GM12878 (cell line): ENCODE measurements at regions not wholly inside any gene's neighbourhood (a gene's known extent, or its start where the extent isn't known, plus 50 kb on each side); places are given as distances from the start of the nearest gene placed in this dataset.

ENCODE experiments used
- ATAC-seq: fragments of 200-7000 bp; cut with Tn5 transposase; 3 replicates; pipeline ENCODE4 v1.9.1; 2020; ENCODE audit warnings: mild to moderate bottlenecking, moderate library complexity
- BruUV-seq: library from RNA; stranded (reverse); fragments of 400-500 nt; replicated peaks from 2 replicates; lab custom pipeline; 2021; lab: Mats Ljungman, UMichigan
- CTCF ChIA-PET: fragments of 300-600 bp; sonication (Branson Sonifier 250); formaldehyde crosslinking; extraction: SDS; loops from one replicate; lab custom pipeline; 2021; ENCODE audit warnings: inconsistent platforms; lab: Yijun Ruan, JAX
- POLR2A ChIA-PET: fragments of 350-600 bp; formaldehyde crosslinking; extraction: SDS; loops from one replicate; lab custom pipeline; 2021; ENCODE audit warnings: inconsistent platforms; lab: Charles Lee
- RAD21 ChIA-PET: fragments of 300-600 bp; sonication (Branson Sonifier 250); formaldehyde crosslinking; loops from one replicate; lab custom pipeline; 2023; ENCODE audit warnings: antibody characterized with exemption; ENCODE audit not compliant: unreplicated experiment; lab: Charles Lee
- SMC1A ChIA-PET: fragments of 300-600 bp; sonication (Branson Sonifier 250); formaldehyde crosslinking; loops from one replicate; lab custom pipeline; 2023; ENCODE audit not compliant: unreplicated experiment, uncharacterized antibody; lab: Charles Lee
- DNase-seq: peaks from one replicate; pipeline ENCODE4 v3.0.0-alpha.2; 2011; ENCODE audit warnings: low read depth, low spot score
- FAIRE-seq: peaks from 3 replicates; lab custom pipeline; 2011; peaks lifted over from hg19 to GRCh38; lab: Jason Lieb, UNC
- H2AFZ ChIP-seq: 2 replicates; pipeline ENCODE4 v1.6.0; 2011; ENCODE audit warnings: low read depth, low read length, control low read depth; ENCODE audit not compliant: control insufficient read depth
- H3K27ac ChIP-seq: 2 replicates; pipeline ENCODE4 v1.5.1; 2011; ENCODE audit warnings: control low read depth; ENCODE audit not compliant: control insufficient read depth, insufficient read depth
- H3K27me3 ChIP-seq, 2 experiments: replicated peaks in 1 of 2; 2 replicates each; pipeline versions ENCODE4 v1.6.0 to v1.6.1; 2011; ENCODE audit warnings: low read length in 1 of 2; ENCODE audit not compliant: control insufficient read depth in 2 of 2, insufficient read depth in 2 of 2
- H3K36me3 ChIP-seq, 2 experiments: 2 replicates each; pipeline ENCODE4 v1.5.1; 2011; ENCODE audit warnings: low read length in 1 of 2; ENCODE audit not compliant: control insufficient read depth in 2 of 2, insufficient read depth in 2 of 2
- H3K4me1 ChIP-seq: 2 replicates; pipeline ENCODE4 v1.6.1; 2011; ENCODE audit warnings: mild to moderate bottlenecking, low read length, moderate library complexity, mixed read lengths; ENCODE audit not compliant: control insufficient read depth, insufficient read depth
- H3K4me2 ChIP-seq: 2 replicates; pipeline ENCODE4 v1.6.0; 2011; ENCODE audit warnings: control low read depth; ENCODE audit not compliant: control insufficient read depth, insufficient read depth
- H3K4me3 ChIP-seq: fragments of 200-600 bp; sonication (generic); 2 replicates; pipeline ENCODE4 v1.5.1; 2016
- H3K79me2 ChIP-seq: 2 replicates; pipeline ENCODE4 v1.6.0; 2011; ENCODE audit warnings: low read length; ENCODE audit not compliant: control insufficient read depth, insufficient read depth
- H3K9ac ChIP-seq: 2 replicates; pipeline ENCODE4 v1.8.0; 2011; ENCODE audit warnings: low read length, control low read depth, mixed read lengths; ENCODE audit not compliant: control insufficient read depth, insufficient read depth
- H3K9me3 ChIP-seq: replicated peaks from 3 replicates; pipeline ENCODE4 v1.5.1; 2011; ENCODE audit warnings: mild to moderate bottlenecking, low read length; ENCODE audit not compliant: control insufficient read depth, insufficient read depth
- H4K20me1 ChIP-seq: 2 replicates; pipeline ENCODE4 v1.6.0; 2011; ENCODE audit not compliant: control insufficient read depth, insufficient read depth
- ASH2L ChIP-seq: fragments of 300-600, 200-600 bp; sonication (generic); IDR thresholded peaks from 2 replicates; pipeline ENCODE4 v1.6.1; 2017; ENCODE audit warnings: low read depth, mild to moderate bottlenecking, borderline replicate concordance
- BRCA1 ChIP-seq: IDR thresholded peaks from 2 replicates; pipeline ENCODE4 v1.6.1; 2011; ENCODE audit warnings: low read depth, low read length, improper control_type of control experiment
- EP300 ChIP-seq, 2 experiments: fragments of 150-350 bp in 1 of 2; IDR thresholded peaks; 2 replicates each; pipeline ENCODE4 v1.6.1; 2011 to 2012; ENCODE audit warnings: low read depth in 2 of 2, low read length in 2 of 2, borderline replicate concordance in 1 of 2, improper control_type of control experiment in 1 of 2, inconsistent platforms in 1 of 2; ENCODE audit not compliant: control insufficient read depth in 1 of 2
- ETV6 ChIP-seq, 2 experiments: fragments of 450-650 bp in 1 of 2; IDR thresholded peaks in 1 of 2; conservative IDR thresholded peaks in 1 of 2; 2 replicates each; pipeline ENCODE4 v1.6.1; 2014; ENCODE audit warnings: antibody characterized with exemption in 1 of 2, borderline replicate concordance in 1 of 2, low read depth in 1 of 2, mild to moderate bottlenecking in 1 of 2, moderate library complexity in 1 of 2
- NR2C2 ChIP-seq: IDR thresholded peaks from 2 replicates; pipeline ENCODE4 v1.6.1; 2011; ENCODE audit warnings: borderline replicate concordance, low read depth; ENCODE audit not compliant: control insufficient read depth, insufficient read length
- POLR2AphosphoS5 ChIP-seq: IDR thresholded peaks from 2 replicates; pipeline ENCODE4 v1.6.1; 2011; ENCODE audit warnings: mild to moderate bottlenecking, low read length, inconsistent platforms
- SREBF2 ChIP-seq: IDR thresholded peaks from 2 replicates; pipeline ENCODE4 v1.6.1; 2012; ENCODE audit warnings: mild to moderate bottlenecking, low read length
- SUZ12 ChIP-seq: fragments of 200-600 bp; sonication (generic); IDR thresholded peaks from one replicate; pipeline ENCODE4 v1.6.1; 2018; ENCODE audit warnings: antibody characterized with exemption, mild to moderate bottlenecking; ENCODE audit not compliant: unreplicated experiment
- YBX1 ChIP-seq: fragments of 450-650 bp; IDR thresholded peaks from 2 replicates; pipeline ENCODE4 v1.6.1; 2016; ENCODE audit warnings: antibody characterized with exemption
- ZZZ3 ChIP-seq: IDR thresholded peaks from 2 replicates; pipeline ENCODE4 v1.6.1; 2011; ENCODE audit warnings: low read depth; ENCODE audit not compliant: control insufficient read depth, insufficient read length
- WGBS: methylation state at CpG from one replicate; pipeline ENCODE4 v1.1.6; 2016; ENCODE audit warnings: low lambda C conversion rate; ENCODE audit not compliant: insufficient replicate concordance, insufficient coverage; ENCODE audit errors: missing lambda C conversion rate; 5-methylcytosine and 5-hydroxymethylcytosine counted together
- in situ Hi-C: fragments of 300-500 bp; cut with MboI; formaldehyde crosslinking; loops from 9 replicates; pipeline ENCODE4 v1.14.3; 2018; ENCODE audit warnings: mixed read lengths
- intact Hi-C: fragments of 100-400 bp; cut with micrococcal nuclease; formaldehyde crosslinking; loops from one replicate; pipeline ENCODE4 v1.14.2; 2022; ENCODE audit not compliant: unreplicated experiment
- TF ChIP-seq, protein P1 (sequence below): fragments of 450-650 bp; IDR thresholded peaks from 2 replicates; pipeline ENCODE4 v1.6.1; 2018; ENCODE audit warnings: borderline replicate concordance, mild to moderate bottlenecking; ENCODE audit not compliant: partially characterized antibody
- TF ChIP-seq, protein P2 (sequence below): fragments of 450-650 bp; formaldehyde crosslinking; IDR thresholded peaks from 2 replicates; pipeline ENCODE4 v1.4.0; 2020; ENCODE audit warnings: mild to moderate bottlenecking, moderate library complexity

DNA sequence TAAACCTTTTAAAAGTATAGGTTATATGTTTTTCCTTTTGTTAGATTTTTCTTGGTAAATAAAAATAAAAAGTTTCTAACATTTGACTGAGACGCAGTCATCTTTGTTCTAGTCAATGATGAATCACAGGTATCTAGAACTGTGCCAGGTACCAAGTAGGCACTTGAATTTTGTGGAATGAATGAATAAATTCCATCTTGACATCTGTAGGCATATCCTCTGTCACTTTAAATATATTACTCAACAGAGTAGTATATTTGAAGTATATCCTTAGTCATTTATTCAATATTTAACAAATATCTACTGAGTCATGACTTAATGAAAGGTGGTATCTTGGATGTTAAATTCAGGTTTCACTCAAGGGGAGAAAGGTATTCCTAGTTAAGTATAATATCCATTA lies 828.4 kb downstream of the TUSC7 start:
- WGBS: 0% methylated on average over 1 of the region's 1 CpG
- H3K79me2 ChIP-seq: no peaks in the 10 kb centered on the region
- ChIA-PET CTCF (no interaction called here), SMC1A (no interaction called here), POLR2A (no interaction called here), RAD21 (no interaction called here)
- H3K4me3 ChIP-seq: no peak overlapping the region
- in situ Hi-C loops (no loop called here), intact Hi-C loops (no loop called here)
- no peaks in the 10 kb centered on the region for H4K20me1 ChIP-seq
- no peak for DNase-seq
- H3K9ac ChIP-seq: no peak overlapping the region
- H3K4me2 ChIP-seq: no peak overlapping the region
- FAIRE-seq: no peak
- no peaks in the 10 kb centered on the region for H3K4me1 ChIP-seq
- TF ChIP-seq ZZZ3 (no peak), NR2C2 (no peak), EP300 (IDR thresholded peaks at IDR 0.05; ENCODE audit: borderline replicate concordance in 1 of 2, control insufficient read depth in 1 of 2, low read depth in 2 of 2, low read length in 2 of 2) (no peak), BRCA1 (no peak), ETV6 (conservative IDR thresholded peaks at IDR 0.05 in 1 of 2, IDR thresholded peaks at IDR 0.05 in 1 of 2; ENCODE audit: borderline replicate concordance in 1 of 2, low read depth in 1 of 2) (no peak), SREBF2 (no peak), SUZ12 (no peak), ASH2L (no peak), YBX1 (no peak), POLR2AphosphoS5 (no peak)
- TF ChIP-seq, protein P1, sequence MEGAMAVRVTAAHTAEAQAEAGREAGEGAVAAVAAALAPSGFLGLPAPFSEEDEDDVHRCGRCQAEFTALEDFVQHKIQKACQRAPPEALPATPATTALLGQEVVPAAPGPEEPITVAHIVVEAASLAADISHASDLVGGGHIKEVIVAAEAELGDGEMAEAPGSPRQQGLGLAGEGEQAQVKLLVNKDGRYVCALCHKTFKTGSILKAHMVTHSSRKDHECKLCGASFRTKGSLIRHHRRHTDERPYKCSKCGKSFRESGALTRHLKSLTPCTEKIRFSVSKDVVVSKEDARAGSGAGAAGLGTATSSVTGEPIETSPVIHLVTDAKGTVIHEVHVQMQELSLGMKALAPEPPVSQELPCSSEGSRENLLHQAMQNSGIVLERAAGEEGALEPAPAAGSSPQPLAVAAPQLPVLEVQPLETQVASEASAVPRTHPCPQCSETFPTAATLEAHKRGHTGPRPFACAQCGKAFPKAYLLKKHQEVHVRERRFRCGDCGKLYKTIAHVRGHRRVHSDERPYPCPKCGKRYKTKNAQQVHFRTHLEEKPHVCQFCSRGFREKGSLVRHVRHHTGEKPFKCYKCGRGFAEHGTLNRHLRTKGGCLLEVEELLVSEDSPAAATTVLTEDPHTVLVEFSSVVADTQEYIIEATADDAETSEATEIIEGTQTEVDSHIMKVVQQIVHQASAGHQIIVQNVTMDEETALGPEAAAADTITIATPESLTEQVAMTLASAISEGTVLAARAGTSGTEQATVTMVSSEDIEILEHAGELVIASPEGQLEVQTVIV: no peak
- TF ChIP-seq, protein P2, sequence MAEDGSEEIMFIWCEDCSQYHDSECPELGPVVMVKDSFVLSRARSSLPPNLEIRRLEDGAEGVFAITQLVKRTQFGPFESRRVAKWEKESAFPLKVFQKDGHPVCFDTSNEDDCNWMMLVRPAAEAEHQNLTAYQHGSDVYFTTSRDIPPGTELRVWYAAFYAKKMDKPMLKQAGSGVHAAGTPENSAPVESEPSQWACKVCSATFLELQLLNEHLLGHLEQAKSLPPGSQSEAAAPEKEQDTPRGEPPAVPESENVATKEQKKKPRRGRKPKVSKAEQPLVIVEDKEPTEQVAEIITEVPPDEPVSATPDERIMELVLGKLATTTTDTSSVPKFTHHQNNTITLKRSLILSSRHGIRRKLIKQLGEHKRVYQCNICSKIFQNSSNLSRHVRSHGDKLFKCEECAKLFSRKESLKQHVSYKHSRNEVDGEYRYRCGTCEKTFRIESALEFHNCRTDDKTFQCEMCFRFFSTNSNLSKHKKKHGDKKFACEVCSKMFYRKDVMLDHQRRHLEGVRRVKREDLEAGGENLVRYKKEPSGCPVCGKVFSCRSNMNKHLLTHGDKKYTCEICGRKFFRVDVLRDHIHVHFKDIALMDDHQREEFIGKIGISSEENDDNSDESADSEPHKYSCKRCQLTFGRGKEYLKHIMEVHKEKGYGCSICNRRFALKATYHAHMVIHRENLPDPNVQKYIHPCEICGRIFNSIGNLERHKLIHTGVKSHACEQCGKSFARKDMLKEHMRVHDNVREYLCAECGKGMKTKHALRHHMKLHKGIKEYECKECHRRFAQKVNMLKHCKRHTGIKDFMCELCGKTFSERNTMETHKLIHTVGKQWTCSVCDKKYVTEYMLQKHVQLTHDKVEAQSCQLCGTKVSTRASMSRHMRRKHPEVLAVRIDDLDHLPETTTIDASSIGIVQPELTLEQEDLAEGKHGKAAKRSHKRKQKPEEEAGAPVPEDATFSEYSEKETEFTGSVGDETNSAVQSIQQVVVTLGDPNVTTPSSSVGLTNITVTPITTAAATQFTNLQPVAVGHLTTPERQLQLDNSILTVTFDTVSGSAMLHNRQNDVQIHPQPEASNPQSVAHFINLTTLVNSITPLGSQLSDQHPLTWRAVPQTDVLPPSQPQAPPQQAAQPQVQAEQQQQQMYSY (CRISPR knock-in tag): no peak
- no peak for ATAC-seq
- BruUV-seq: no TSS peak
- H3K9me3 ChIP-seq: no peaks in the 10 kb centered on the region
- no peaks in the 10 kb centered on the region for H3K36me3 ChIP-seq
- no peak overlapping the region for H2AFZ ChIP-seq
- H3K27me3 ChIP-seq: no peaks in the 10 kb centered on the region; a peak in 1 of 4 replicates
- H3K27ac ChIP-seq: no peak overlapping the region
